Nephron (organoid): ENCODE measurements at regions not wholly inside any gene's neighbourhood (a gene's known extent, or its start where the extent isn't known, plus 50 kb on each side); places are given as distances from the start of the nearest gene placed in this dataset.
"Not testable (repeated sequence)": the region's sequence is repeated elsewhere in the genome, so short reads cannot be mapped to it uniquely, and the experiment has no call there.

Experiments
- H3K27ac Mint-ChIP-seq, 3 experiments: 2 replicates each; pipeline ENCODE4 v1.8.0; 2020; ENCODE audit warnings: mixed read lengths in 3 of 3, mild to moderate bottlenecking in 2 of 3, moderate library complexity in 1 of 3
- H3K27me3 Mint-ChIP-seq: 2 replicates; pipeline ENCODE4 v1.8.0; 2021; ENCODE audit warnings: low read depth, mild to moderate bottlenecking, moderate library complexity, mixed read lengths
- H3K36me3 Mint-ChIP-seq: 2 replicates; pipeline ENCODE4 v1.8.0; 2020; ENCODE audit warnings: low read depth, mixed read lengths
- H3K4me1 Mint-ChIP-seq: 2 replicates; pipeline ENCODE4 v1.8.0; 2020; ENCODE audit warnings: mixed read lengths
- H3K4me3 Mint-ChIP-seq, 3 experiments: 2 replicates each; pipeline ENCODE4 v1.8.0; 2020; ENCODE audit warnings: mild to moderate bottlenecking in 3 of 3, mixed read lengths in 3 of 3, moderate library complexity in 2 of 3
- H3K9me3 Mint-ChIP-seq: 2 replicates; pipeline ENCODE4 v1.8.0; 2020; ENCODE audit warnings: mixed read lengths
- CTCF ChIP-seq, 3 experiments: fragments of 200-600 bp; sonication (generic); IDR thresholded peaks; one replicate each; pipeline ENCODE4 v1.5.0; 2021; ENCODE audit warnings: antibody characterized with exemption in 3 of 3; ENCODE audit not compliant: unreplicated experiment in 3 of 3

GRCh38 chr5:174796711-174797192 lies 72.4 kb downstream of the MSX2 start:
- Mint-ChIP-seq H3K27ac (no peak overlapping the region), H3K9me3 (no peaks in the 10 kb centered on the region), H3K27me3 (peaks cover 26% of the 10 kb centered on the region), H3K4me1 (peaks cover 6% of the 10 kb centered on the region), H3K4me3 (no peak overlapping the region), H3K36me3 (no peaks in the 10 kb centered on the region)
- no peak for TF ChIP-seq CTCF (IDR thresholded peaks at IDR 0.05; ENCODE audit: unreplicated experiment in 3 of 3)

GRCh38 chr5:174794931-174795672 lies 70.7 kb downstream of the MSX2 start:
- Mint-ChIP-seq H3K4me3 (no peak overlapping the region), H3K4me1 (peaks cover 6% of the 10 kb centered on the region), H3K27ac (no peak overlapping the region), H3K36me3 (no peaks in the 10 kb centered on the region), H3K27me3 (peaks cover 26% of the 10 kb centered on the region), H3K9me3 (no peaks in the 10 kb centered on the region)
- TF ChIP-seq CTCF (IDR thresholded peaks at IDR 0.05; ENCODE audit: unreplicated experiment in 3 of 3) = no peak

GRCh38 chr5:174793684-174794328 lies 69.4 kb downstream of the MSX2 start:
- H3K36me3 Mint-ChIP-seq = no peaks in the 10 kb centered on the region
- peak overlapping the region in 2 of 3 experiments; percentile 13 to 16 for H3K4me3 Mint-ChIP-seq
- H3K27me3 Mint-ChIP-seq = peaks cover 20% of the 10 kb centered on the region
- H3K27ac Mint-ChIP-seq = peak overlapping the region in 1 of 3 experiments; percentile 19
- peak; percentile 84 to 93 (median 92) for TF ChIP-seq CTCF (IDR thresholded peaks at IDR 0.05; ENCODE audit: unreplicated experiment in 3 of 3)
- H3K4me1 Mint-ChIP-seq = no peaks in the 10 kb centered on the region
- no peaks in the 10 kb centered on the region for H3K9me3 Mint-ChIP-seq

- Mint-ChIP-seq H3K4me1 (no peaks in the 10 kb centered on the region), H3K27ac (no peak overlapping the region), H3K4me3 (peak overlapping the region in 1 of 3 experiments; percentile 13), H3K9me3 (no peaks in the 10 kb centered on the region), H3K36me3 (no peaks in the 10 kb centered on the region), H3K27me3 (peaks cover 13% of the 10 kb centered on the region)
- TF ChIP-seq CTCF (IDR thresholded peaks at IDR 0.05; ENCODE audit: unreplicated experiment in 3 of 3) = no peak
Measured at GRCh38 chr5:174793076-174793475, 68.7 kb downstream of the MSX2 start.

GRCh38 chr5:174792265-174792664 lies 67.9 kb downstream of the MSX2 start:
- H3K4me3 Mint-ChIP-seq, H3K27ac Mint-ChIP-seq, H3K4me1 Mint-ChIP-seq, H3K9me3 Mint-ChIP-seq, H3K36me3 Mint-ChIP-seq: not testable (repeated sequence)
- H3K27me3 Mint-ChIP-seq = peaks cover 12% of the 10 kb centered on the region

GRCh38 chr5:174790906-174791305 lies 66.5 kb downstream of the MSX2 start:
- TF ChIP-seq CTCF (IDR thresholded peaks at IDR 0.05; ENCODE audit: unreplicated experiment in 3 of 3) = no peak
- Mint-ChIP-seq H3K36me3 (no peaks in the 10 kb centered on the region), H3K4me3 (no peak overlapping the region), H3K27ac (no peak overlapping the region), H3K9me3 (peaks cover 5% of the 10 kb centered on the region), H3K27me3 (peaks cover 7% of the 10 kb centered on the region), H3K4me1 (no peaks in the 10 kb centered on the region)
